ENCODE measurements at regions not wholly inside any gene's neighbourhood (a gene's known extent, or its start where the extent isn't known, plus 50 kb on each side); places are given as distances from the start of the nearest gene placed in this dataset.

- TF ChIP-seq CTCF (IDR thresholded peaks at IDR 0.05), result no peak
- TF ChIP-seq EZH2phosphoT487 (IDR thresholded peaks at IDR 0.05), result no peak
- no peak for TF ChIP-seq EZH2 (IDR thresholded peaks at IDR 0.05)
Observed at GRCh38 chr6:97411610-97412009, 128.6 kb upstream of the MMS22L start.

Measured in neural progenitor cell (in vitro differentiated cells).